GM18511 (cell line): ENCODE measurements at regions not wholly inside any gene's neighbourhood (a gene's known extent, or its start where the extent isn't known, plus 50 kb on each side); places are given as distances from the start of the nearest gene placed in this dataset.
"Not testable (repeated sequence)": the region's sequence is repeated elsewhere in the genome, so short reads cannot be mapped to it uniquely, and the experiment has no call there.

Experiments used
- ATAC-seq: cut with Tn5 transposase; IDR thresholded peaks from one replicate; pipeline ENCODE4 v1.9.1; 2021; ENCODE audit warnings: mild to moderate bottlenecking, moderate library complexity; ENCODE audit not compliant: unreplicated experiment

DNA sequence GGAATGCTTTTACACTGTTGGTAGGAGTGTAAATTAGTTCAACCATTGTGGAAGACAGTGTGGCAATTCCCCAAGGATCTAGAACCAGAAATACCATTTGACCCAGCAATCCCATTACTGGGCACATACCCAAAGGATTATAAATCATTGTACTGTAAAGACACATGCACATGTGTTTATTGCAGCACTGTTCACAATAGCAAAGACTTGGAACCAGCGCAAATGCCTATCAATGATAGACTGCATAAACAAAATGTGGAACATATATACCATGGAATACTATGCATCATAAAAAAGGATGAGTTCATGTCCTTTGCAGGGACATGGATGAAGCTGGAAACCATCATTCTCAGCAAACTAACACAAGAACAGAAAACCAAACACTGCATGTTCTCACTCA, 174.8 kb upstream of the KRR1 start:
- not testable (repeated sequence) for ATAC-seq

DNA sequence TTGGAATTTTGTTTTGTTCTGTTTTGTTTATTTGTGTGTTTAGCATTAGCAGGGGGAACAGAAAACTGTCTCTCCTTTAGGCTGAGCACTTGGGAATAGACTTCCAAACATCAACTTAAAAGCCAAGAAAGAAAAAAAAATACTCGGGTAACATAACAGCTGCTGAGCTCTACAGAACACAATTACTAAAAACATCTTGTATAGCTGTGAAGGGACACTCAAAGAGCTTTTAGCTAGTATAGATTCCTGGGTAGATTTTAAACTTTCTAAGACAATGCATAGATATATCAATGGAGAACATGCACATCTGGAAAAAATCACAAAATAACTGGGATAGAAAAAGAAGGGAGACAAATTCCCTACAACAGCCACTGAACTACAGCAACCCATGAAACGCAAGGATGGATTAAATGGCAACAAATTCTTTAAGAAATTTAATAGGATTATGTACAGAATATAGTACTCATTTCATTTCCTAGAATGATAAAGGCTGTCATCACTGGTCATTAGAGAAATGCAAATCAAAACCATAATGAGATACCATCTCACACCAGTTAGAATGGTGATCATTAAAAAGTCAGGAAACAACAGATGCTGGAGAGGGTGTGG, 174.3 kb upstream of the KRR1 start:
- no peak for ATAC-seq

DNA sequence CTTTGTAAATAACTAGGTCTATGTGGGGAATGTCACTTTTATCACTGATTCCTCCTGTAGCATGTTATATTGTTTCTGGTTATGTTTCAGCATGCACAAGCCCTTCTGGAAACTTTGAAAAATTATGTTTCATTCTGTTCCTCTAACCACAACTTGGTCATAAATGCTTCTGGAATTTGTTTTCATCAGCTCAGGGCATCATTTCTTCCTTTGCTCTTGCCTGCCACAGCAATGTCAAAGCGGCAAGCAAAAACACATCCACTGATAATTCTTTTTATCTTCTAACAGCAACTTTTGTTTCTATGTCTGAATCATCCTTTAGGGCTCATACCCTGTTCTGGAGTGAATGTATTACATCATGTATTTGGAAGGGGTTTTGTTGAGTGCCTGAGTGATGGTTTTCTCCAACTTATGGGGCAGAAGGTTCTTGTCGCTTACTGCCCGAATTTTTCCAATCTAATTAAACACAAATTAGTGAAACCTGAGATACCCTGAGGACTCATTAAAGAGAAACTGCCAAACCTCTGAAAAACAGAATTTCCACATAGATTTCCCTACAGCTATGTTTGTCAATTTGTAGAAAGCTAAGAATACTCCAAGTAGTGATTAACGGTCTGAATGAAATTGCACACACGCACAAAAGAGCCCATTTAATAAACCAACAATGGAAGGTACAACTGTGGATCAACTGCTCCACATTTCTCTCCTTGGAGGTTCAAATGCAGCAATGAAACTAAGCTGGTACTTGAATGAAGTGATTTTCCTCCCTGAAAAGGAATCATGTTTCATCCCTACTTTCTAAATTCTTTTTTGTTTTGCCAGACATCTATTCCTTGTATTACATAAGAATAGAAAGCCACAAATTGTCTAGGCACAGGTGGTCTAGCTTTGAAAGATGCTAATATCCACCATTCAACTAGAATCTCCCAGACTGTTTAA, 173.5 kb upstream of the KRR1 start:
- no peak for ATAC-seq

DNA sequence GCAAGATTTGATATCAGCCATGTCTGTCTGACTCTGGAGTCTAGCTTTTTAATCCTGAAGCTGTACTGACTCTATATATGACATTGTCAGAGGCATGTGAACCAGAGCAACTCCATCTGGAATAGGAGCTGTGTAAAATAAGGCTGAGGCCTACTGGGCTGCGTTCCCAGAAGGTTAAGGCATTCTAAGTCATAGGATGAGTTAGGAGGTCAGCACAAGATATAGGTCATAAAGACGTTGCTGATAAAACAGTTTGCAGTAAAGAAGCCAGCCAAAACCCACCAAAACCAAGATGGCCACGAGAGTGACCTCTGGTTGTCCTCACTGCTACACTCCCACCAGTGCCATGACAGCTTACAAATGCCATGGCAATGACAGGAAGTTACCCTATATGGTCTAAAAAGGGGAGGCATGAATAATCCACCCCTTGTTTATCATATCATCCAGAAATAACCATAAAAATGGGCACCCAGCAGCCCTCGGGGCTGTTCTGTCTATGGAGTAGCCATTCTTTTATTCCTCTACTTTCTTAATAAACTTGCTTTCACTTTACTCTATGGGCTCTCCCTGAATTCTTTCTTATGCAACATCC, 172.7 kb upstream of the KRR1 start:
- not testable (repeated sequence) for ATAC-seq

DNA sequence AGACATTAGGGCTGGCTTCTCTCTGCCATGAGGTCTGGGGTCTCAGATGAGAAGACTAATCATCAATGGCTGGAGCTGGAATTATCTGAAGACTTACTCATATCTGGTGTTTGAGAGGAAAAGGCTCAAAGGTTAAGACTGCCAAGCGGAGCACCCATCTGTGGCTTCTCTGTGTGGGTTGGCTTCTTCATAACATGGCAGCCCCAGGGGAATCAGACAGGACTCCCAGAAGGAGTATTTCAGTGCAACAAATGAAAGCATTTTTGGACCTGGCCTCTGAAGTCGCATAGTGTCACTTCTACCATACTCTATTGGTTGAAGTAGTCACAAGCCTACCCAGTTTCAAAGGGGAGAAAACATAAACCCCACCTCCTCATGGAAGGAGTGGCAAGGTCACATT, 171.8 kb upstream of the KRR1 start:
- ATAC-seq, result no peak

DNA sequence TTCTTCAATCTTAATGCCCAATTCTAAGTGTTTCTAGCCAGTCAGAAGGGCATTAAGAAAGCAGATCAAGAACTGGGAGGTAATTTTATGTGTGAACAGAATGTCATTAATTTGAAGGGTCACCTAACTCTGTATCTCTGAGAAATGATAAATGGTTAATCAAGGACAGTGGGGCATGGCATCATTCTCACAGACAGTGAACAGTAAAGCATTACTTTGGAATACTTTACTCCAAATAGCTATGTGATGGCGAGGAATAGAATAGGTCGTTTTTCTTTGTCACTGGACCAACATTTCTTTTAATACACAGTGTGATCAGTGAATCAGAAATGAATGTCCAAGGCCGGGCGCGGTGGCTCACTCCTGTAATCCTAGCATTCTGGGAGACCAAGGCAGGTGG, 166.1 kb upstream of the KRR1 start:
- ATAC-seq, result no peak

DNA sequence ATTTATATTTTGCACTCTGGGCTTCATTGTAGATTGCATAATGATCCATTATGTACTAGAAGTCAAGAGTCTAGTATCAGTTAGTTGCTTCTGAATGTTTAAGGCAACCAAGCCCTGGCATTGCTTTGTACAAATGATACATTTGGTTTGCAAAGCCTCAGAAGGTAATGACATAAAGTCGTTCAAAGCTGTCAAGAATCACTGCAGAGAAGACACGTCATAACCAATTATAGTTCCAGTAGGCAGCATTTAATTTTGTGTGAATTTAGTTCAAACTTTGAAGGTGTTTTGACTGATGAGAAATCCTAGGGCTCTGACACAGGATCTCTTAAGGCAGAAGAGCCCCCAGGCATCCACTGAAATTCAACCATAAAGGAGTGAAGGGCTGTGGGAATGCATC, 163.0 kb upstream of the KRR1 start:
- no peak for ATAC-seq

DNA sequence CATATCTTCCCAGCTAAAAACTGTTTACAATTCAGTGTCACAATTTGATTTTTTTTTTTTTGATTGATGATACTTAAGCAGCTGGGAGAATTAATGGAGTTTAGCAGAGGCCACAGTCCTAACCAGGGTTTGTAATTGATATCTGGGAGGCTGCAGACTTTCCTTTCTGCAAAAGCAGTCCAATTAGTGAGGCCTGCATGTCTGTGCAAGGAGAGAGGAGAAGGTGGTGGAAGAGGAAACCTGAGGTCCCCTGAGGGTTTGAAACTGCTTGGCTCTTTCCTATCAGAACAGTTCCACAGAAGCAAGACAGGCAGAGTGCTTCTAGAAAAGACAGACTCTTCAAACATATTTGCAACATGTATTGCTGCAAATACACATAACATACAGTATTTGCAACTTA, 160.8 kb upstream of the KRR1 start:
- no peak for ATAC-seq

DNA sequence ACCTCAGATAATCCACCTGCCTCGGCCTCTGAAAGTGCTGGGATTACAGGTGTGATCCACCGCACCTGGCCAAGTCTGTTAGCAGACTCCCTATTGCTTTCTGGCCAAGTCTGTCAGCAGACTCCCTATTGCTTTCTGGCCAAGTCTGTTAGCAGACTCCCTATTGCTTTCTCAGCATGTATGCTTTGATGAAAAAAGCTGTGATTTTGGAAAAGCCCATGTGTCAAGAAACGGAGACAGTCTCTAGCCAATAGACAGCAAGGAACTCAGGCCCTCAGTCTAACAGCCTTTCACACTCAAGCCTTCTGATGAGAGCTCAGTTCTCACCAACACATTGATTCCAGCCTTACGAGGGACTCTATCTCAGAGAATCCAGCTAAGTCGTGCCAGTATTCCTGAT, 158.8 kb upstream of the KRR1 start:
- no peak for ATAC-seq

DNA sequence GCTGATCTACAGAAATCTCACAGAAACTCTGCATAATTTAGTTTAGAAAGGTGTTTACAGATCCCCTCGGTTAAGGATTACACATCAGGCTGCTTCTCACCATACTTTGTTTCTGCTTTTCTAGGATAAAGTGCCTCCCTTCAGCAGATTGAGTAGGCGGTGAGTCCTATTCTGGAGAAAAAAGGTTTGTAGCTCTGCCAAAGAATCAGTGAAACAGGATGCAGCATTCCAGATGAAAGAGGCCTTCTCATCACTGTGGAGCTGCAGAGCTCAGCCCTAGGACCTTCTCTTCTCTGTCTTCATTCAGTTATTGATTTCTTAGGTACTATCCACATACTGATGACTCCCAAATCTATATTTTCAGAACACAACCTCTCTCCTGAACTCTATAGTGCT, 155.5 kb upstream of the KRR1 start:
- no peak for ATAC-seq

DNA sequence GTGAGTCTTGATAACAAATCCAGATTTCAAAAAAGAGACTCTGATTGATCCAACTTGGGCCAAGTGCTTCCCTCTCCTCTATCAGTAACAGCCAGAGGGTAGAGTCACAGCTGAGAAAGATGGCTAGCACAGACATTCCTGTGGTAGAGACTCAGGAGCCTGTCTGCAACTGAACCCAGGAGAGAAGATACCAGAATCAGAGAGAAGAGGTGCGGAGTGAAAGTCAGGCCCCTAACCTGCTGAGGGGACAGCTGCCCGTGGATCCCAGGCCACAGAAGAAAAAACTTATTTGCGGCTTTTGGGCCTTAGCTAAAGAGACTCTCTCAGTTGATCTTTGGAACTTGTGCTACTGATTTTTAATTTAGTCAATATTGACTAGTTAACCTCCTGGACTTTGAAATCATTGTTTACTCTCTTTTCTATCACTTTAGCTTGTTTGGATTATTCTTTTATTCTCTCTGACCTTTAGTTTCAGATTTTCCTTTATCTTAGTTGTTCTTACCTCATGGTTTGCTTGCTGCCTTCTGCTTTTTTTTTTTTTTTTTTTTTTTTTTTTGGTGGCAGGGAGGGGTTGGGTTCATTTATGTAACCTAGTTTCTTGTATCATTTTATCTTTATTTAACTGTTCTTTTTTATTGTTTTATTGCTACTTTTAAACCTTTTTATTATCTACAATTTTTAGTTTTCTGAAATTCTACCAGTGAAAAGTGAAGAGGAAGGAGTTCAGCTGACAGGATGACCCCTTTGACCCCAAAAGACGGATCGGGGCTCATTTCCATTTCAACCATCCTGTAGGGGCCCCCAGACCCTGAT, 154.9 kb upstream of the KRR1 start:
- no peak for ATAC-seq

DNA sequence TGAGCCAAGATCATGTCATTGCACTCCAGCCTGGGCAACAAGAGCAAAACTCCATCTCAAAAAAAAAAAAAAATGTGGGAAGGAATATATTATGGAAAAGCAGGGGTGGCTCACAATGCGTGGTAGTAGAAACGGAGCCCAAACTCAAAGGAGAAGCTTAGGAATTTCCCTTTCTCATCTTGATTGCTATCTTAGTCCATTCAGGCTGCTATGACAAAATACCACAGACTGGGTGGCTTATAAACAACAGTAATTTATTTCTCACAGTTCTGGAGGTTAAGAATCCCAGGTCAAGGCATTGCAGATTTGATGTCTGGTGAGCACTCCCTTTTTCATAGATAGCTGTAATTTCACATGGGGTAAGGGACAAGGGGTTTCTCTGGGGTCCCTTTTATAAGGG, 153.8 kb upstream of the KRR1 start:
- ATAC-seq, result no peak

DNA sequence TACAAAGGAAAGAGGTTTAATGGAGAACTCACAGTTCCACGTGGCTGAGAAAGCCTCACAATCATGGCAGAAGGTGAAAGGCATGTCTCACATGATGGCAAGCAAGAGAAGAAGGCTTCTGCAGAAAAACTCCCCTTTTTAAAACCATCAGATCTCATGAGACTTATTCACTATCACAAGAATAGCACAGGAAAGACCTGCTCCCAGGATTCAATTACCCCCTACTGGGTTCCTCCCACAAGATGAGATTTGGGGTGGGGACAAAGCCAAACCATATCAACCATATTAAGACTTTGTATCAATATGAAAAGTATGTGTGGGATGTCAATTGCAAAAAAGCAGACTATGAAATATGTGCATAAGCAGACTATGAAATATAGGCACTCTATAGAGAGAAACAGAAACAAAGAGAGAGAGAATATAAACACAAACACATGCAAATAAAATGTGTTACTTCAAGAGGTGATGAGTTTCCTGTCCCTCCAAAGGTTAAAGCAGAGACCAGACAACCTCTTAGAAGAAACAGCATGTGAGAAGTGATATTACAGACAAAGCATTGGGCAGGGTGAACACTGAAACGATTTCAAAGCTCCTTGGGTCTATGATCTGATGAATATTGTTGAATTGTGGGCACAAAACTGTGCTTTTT, 151.2 kb upstream of the KRR1 start:
- ATAC-seq, result no peak

DNA sequence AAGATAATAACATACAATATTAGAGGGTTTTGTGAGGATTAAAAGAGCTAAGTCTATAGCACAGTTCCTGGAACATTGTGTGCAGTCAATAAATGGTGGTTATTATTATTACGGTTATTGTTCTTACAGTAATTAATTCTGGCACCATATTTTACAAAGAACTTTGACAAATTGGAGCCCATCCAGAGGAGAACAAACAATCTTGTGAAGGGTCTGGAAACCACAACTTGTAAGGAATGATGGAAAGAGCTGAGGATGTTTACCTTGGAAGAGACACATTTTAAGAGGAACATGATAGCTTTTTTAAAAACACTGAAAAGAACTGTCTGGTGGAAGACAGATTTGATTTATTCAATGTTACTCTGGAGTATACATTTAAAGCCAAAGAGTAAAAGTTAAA, 150.5 kb upstream of the KRR1 start:
- no peak for ATAC-seq

DNA sequence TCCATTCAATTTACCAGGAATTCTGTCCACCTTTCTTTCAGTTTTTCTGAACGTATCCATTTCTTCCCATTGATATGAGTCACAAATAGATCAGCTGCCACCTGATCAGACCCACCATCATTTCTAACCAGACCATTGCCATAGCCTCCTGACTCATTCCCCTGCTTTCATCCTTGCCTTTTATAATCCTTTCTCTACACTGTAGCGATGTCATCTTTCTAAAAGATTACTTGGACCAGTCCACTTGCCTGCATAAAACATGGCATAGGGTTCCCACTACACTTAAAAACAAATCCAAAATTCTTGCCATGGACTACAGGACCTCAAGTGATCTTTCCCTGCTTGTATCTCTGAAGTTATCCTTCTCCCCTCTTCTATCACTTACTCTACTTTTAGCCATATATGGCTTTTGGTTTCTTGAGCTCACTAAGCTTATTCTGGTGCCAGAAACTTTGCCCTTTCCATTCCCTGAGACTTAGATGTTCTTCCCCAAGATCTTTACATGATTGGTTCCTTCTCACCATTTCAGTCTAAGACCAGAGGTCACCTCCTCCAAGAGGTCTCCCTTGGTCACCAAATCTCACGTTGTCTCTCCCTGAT, 149.5 kb upstream of the KRR1 start:
- no peak for ATAC-seq

DNA sequence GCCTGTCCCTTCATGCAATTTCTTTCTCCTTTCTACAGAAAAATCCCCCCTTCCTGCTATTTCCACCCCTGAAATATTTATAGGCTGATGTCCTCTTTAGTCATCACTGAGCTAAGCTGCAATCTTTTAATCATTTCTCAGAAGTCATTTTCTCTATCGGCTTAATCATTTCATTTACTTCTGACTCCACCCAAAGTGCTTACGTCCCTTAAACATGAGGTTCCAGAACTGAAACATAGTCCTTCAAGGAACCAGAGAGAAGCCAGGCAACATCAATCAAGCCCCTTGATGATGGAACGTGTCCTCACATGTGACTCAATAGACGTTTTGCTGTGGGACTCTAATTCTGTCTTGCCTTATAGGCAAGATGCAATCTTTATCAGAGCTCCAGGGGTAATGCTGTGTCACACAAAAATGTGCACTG, 148.7 kb upstream of the KRR1 start:
- ATAC-seq, result no peak

DNA sequence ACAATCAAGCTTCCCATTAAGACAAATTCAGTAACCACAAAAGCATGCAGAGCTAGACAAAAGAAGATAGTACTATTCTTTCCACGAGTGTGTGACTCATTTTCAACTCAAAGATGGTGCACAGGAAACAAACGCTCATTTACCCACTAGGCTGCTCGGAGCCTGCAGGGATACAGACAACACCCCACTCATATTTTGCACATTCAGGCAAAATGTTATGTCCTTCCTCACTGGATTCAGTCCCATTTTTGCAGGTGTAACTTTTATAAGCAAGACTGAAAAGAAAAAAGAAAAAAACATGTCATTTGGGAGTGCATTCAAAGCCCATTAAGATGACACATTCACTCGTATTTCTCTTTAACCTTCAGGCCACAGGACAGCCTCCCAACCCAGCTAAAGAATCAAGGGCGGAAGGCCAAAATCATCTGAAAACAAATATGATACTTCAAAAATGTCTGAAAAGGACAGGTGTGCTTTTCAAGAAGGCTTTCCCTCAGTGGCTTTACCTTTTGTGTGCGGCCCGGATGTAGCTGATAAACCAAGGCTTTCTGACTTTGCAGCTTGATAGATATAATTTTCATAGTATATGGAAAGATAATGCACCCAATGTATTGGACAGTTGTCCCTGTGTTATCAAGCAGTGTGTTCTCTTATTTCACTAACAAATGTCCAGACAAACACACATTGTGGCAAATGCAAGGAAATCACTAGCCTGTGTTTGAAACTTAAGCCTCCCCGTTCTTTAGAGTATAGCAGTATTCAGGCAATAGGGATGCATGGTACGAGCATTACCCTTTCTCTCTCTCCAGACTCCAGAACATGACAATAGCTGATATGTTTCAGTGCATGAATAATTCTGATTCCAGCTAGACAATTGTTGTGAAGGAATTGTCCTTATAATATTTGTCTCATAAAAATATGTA, 147.8 kb upstream of the KRR1 start:
- no peak for ATAC-seq

DNA sequence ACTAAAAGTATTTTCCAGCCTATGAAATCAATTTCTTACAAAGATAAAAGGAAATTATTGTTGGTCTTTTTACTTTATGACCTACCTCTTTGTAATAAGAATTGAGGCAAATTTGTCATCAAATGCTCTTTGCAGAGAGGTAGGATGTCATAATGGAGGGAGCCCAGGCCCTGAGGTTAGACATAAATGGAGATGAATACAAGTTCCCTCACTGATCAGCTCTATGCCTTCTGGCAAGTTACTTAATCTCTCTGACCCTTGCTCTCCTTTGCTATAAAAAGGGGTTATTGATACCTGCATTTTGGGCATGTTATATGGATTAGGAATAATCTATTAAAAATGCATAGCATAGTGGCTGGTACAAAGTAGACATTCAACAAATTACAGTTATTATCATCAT, 146.9 kb upstream of the KRR1 start:
- no peak for ATAC-seq

DNA sequence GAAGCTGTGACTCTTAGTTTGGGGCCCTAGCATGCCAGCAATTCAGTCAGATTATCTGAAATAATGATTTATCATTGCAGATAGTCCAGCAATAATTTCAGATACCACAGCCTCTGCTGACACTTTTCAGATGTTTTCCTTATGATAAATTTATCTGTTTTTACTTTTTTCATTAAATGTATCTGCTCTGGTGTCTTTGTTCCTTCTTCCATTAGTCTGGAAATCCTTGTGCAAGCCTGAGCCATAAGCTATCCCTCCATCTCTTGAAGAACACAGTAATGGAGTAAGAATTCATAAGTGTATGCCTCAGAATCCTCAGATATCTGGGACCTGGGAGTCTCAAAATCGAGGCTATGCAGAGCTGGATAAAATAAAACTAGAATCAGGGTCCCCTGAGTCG, 146.4 kb upstream of the KRR1 start:
- no peak for ATAC-seq
